ENCODE measurements at regions not wholly inside any gene's neighbourhood (a gene's known extent, or its start where the extent isn't known, plus 50 kb on each side); places are given as distances from the start of the nearest gene placed in this dataset.
A peak's percentile ranks its signal among the peaks of the same experiment; 100 is the strongest.

- no peak for DNase-seq
- no peaks in the 10 kb centered on the region for H3K27me3 ChIP-seq
- WGBS, 3 donors, result 58 to 79% (median 73%) methylated on average over 2 of the region's 2 CpGs
- TF ChIP-seq EP300 (IDR thresholded peaks at IDR 0.05), result no peak
- H3K36me3 ChIP-seq, result no peaks in the 10 kb centered on the region
- no peak overlapping the region for H3K4me3 ChIP-seq
- intact Hi-C loops (cut with DNase I), result loop anchor here in 1 of 4 donors (5.0 kb wide), 1 partner anchor 59 kb away; the partner anchor contains the start of gene CHST1
- peaks cover 15% of the 10 kb centered on the region for H3K4me1 ChIP-seq (ENCODE audit: insufficient read depth)
- H3K9me3 ChIP-seq, result no peaks in the 10 kb centered on the region
- H3K27ac ChIP-seq, result peak overlapping the region; percentile 66 to 67
Observed at GRCh38 chr11:45726493-45727054, 61.2 kb upstream of the CHST1 start.

GRCh38 chr11:45725776-45726492, 60.5 kb upstream of the CHST1 start:
- intact Hi-C loops (cut with DNase I), result loop anchor here in 1 of 4 donors (5.0 kb wide), 1 partner anchor 59 kb away; the partner anchor contains the start of gene CHST1
- Histone ChIP-seq H3K4me1 (ENCODE audit: insufficient read depth) (peaks cover 15% of the 10 kb centered on the region), H3K9me3 (no peaks in the 10 kb centered on the region), H3K27me3 (no peaks in the 10 kb centered on the region), H3K27ac (peak overlapping the region; percentile 66 to 67), H3K4me3 (no peak overlapping the region), H3K36me3 (no peaks in the 10 kb centered on the region)
- TF ChIP-seq EP300 (IDR thresholded peaks at IDR 0.05) (no peak), POLR2A (IDR thresholded peaks at IDR 0.05) (no peak), CTCF (IDR thresholded peaks at IDR 0.05) (no peak)
- 30 to 41% (median 36%) methylated on average over 6 of the region's 6 CpGs for WGBS, 3 donors
- DNase-seq, result peak; percentile 44 to 61 (median 58)

GRCh38 chr11:45725121-45725520, 59.7 kb upstream of the CHST1 start:
- Histone ChIP-seq H3K4me3 (no peak overlapping the region), H3K9me3 (no peaks in the 10 kb centered on the region), H3K27me3 (no peaks in the 10 kb centered on the region), H3K36me3 (no peaks in the 10 kb centered on the region), H3K27ac (peak overlapping the region in 1 of 2 donors; percentile 66), H3K4me1 (ENCODE audit: insufficient read depth) (peaks cover 15% of the 10 kb centered on the region)
- TF ChIP-seq CTCF (IDR thresholded peaks at IDR 0.05) (no peak), POLR2A (IDR thresholded peaks at IDR 0.05) (no peak), EP300 (IDR thresholded peaks at IDR 0.05) (no peak)
- whole genome bisulfite sequencing, 3 donors, result 59 to 71% (median 64%) methylated on average over 3 of the region's 3 CpGs
- DNase-seq, result no peak
- intact Hi-C loops (cut with DNase I), result loop anchor here in 1 of 4 donors (5.0 kb wide), 1 partner anchor 58 kb away; the partner anchor contains the start of gene CHST1

- intact Hi-C loops (cut with DNase I), result no loop called here
- Histone ChIP-seq H3K4me3 (no peak overlapping the region), H3K36me3 (no peaks in the 10 kb centered on the region), H3K4me1 (ENCODE audit: insufficient read depth) (peaks cover 15% of the 10 kb centered on the region), H3K27ac (peak overlapping the region in 1 of 2 donors; percentile 41), H3K27me3 (no peaks in the 10 kb centered on the region), H3K9me3 (no peaks in the 10 kb centered on the region)
- TF ChIP-seq POLR2A (IDR thresholded peaks at IDR 0.05) (no peak), EP300 (IDR thresholded peaks at IDR 0.05) (no peak), CTCF (IDR thresholded peaks at IDR 0.05) (no peak)
- 21 to 41% (median 24%) methylated on average over 3 of the region's 3 CpGs for WGBS, 3 donors
- DNase-seq, result peak in 3 of 5 donors; percentile 30 to 49 (median 35)
Observed at GRCh38 chr11:45724153-45724552, 58.7 kb upstream of the CHST1 start.

GRCh38 chr11:45723397-45723796, 58.0 kb upstream of the CHST1 start:
- Histone ChIP-seq H3K27ac (no peak overlapping the region), H3K27me3 (no peaks in the 10 kb centered on the region), H3K36me3 (no peaks in the 10 kb centered on the region), H3K4me3 (no peak overlapping the region), H3K9me3 (no peaks in the 10 kb centered on the region), H3K4me1 (ENCODE audit: insufficient read depth) (peaks cover 15% of the 10 kb centered on the region)
- TF ChIP-seq CTCF (IDR thresholded peaks at IDR 0.05) (no peak), EP300 (IDR thresholded peaks at IDR 0.05) (no peak), POLR2A (IDR thresholded peaks at IDR 0.05) (no peak)
- 74 to 86% (median 84%) methylated on average over 7 of the region's 7 CpGs for WGBS, 3 donors
- DNase-seq, result no peak
- intact Hi-C loops (cut with DNase I), result no loop called here
